Epithelial cell of prostate (primary cell): ENCODE measurements at regions not wholly inside any gene's neighbourhood (a gene's known extent, or its start where the extent isn't known, plus 50 kb on each side); places are given as distances from the start of the nearest gene placed in this dataset.
"Not testable (repeated sequence)": the region's sequence is repeated elsewhere in the genome, so short reads cannot be mapped to it uniquely, and the experiment has no call there.

Source experiments
- DNase-seq: peaks from one replicate; pipeline ENCODE4 v3.0.0-alpha.2; 2011; ENCODE audit warnings: low read depth, low spot score
- H3K27ac ChIP-seq: fragments of 450-650 bp; 2 replicates; pipeline ENCODE4 v1.5.1; 2017; ENCODE audit warnings: mild to moderate bottlenecking

GRCh38 chr6:54541541-54541940, 233.3 kb downstream of the TINAG start:
- no peak overlapping the region for H3K27ac ChIP-seq
- no peak for DNase-seq

GRCh38 chr6:54559136-54559535, 250.9 kb downstream of the TINAG start:
- H3K27ac ChIP-seq = no peak overlapping the region
- no peak for DNase-seq

- not testable (repeated sequence) for H3K27ac ChIP-seq
These were observed 255.9 kb downstream of the TINAG start for GRCh38 chr6:54564188-54564587.

GRCh38 chr6:54574671-54575070, 266.4 kb downstream of the TINAG start:
- H3K27ac ChIP-seq = no peak overlapping the region
- no peak for DNase-seq

More at GRCh38 chr6:54564188-54564587, 255.9 kb downstream of the TINAG start:
- not testable (repeated sequence) for DNase-seq

DNA sequence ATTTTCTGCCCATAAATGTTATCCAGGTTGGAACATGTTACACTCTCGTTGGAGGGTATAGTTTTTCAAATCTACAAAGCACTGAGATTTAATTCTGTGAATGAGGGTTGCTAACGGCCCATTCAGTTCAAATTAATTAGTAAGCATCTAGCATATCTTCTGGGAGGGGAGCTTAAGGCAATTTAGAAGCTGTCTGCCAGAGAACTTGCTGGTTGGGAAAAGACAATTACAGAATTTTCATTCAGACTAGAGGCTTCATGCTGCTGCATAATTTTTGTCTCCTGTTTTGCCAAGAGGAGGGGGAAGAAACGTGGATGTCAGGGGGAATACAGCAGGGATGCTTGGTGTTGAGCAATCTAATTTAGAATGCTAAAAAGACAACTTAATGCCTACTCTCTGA, 268.3 kb upstream of the FAM83B start:
- no peak for DNase-seq
- H3K27ac ChIP-seq = no peak overlapping the region

GRCh38 chr6:54579011-54579410, 267.6 kb upstream of the FAM83B start:
- no peak for DNase-seq
- H3K27ac ChIP-seq = no peak overlapping the region

DNA sequence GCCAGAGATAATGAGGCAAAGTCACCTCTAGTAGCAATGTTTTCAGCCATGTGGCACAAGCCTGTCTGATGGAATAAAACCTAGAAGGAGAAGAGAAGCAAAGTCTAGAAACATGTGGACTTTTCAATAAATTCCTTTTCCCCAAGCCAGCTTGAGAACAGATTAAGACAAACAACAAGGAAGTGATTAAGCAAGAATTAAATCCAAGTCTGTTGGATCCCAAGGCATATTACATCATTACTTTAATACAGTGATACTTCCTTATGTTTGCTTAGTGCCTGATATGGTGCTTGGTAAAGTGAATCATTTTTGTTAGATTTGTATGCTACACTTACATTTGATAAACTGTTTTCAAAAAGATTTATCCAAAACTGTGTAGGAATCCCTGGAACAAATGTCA, 260.3 kb upstream of the FAM83B start:
- H3K27ac ChIP-seq = peak overlapping the region; percentile 5
- DNase-seq = peak; percentile 10

GRCh38 chr6:54587277-54587676, 259.3 kb upstream of the FAM83B start:
- H3K27ac ChIP-seq = no peak overlapping the region

GRCh38 chr6:54588176-54588575, 258.4 kb upstream of the FAM83B start:
- no peak overlapping the region for H3K27ac ChIP-seq
- no peak for DNase-seq

More at GRCh38 chr6:54587277-54587676, 259.3 kb upstream of the FAM83B start:
- DNase-seq = no peak

DNA sequence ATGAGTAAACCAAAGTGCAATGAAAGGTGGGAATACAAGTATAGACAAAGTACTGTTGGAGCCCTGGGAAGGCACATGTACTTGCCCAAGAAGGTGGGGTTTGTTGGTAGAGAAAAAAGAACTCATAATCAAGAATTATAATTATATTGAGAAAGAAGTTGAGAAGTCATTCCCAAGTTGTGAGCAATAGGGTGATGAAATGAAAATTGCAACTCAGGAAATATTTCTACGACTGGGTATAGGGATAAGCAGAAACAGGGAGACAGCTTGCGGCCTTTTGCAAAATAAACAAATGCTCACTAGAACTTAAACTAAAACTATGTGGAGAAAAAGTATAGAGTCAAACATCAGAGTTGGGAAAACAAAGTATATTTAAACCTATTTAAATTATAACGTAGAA, 250.7 kb upstream of the FAM83B start:
- DNase-seq = no peak
- no peak overlapping the region for H3K27ac ChIP-seq

DNA sequence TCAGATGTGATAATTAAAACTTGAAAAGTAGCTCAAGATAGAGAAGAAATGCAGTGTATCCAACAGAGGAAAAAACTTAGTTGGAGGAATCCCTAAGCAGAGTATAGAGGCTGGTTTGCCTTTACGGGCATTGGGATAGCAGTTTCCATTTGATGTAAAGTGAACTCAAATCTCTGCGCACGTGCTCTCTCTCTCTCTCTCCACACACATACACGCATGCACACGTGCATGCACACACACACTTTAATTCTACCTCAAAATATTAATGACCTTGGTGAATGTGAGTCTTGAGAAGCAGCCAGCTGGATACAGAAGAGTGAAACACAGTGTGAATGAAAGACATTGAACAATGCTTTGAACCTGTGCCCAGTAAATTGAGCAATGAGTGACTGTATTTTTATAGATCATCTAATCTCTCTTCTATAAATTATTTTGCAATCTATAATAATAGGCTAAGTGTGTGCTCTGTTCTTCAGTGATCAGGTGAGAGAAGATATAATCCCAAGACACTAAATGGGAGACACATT, 247.7 kb upstream of the FAM83B start:
- H3K27ac ChIP-seq = no peak overlapping the region
- no peak for DNase-seq

DNA sequence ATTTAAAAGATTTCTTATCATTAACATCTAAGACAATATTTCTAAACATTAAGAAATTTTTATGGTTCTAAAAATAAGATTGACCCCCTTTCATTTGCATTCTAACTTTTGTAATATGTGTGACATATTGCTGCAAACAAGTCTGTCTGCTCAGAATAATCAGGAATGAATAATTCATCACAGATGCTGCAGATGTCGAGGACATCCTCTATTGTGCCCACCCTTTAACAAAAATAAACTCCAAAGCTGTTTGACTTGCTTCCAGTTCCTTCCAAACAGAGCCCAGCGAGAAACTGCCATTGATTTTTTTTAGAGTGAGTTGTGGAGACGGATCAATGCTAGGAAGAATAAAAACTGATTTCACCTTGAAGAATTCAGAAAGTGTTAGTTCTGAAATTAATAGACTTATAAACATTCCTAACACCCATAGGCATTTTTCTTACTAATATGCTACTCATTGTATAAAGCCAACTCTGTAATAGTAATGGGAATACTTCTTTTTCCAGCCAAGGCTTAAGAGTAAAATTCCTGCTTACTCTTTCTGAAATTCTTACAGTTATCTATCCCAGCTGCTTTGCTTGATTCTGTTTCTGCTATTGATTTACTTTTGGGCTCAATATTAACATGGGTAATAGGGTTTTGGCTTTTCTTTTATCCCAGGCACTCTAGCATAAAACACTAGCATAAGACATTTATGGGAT, 244.8 kb upstream of the FAM83B start:
- DNase-seq = no peak
- no peak overlapping the region for H3K27ac ChIP-seq

GRCh38 chr6:54602591-54602990, 244.0 kb upstream of the FAM83B start:
- no peak for DNase-seq
- H3K27ac ChIP-seq = no peak overlapping the region

DNA sequence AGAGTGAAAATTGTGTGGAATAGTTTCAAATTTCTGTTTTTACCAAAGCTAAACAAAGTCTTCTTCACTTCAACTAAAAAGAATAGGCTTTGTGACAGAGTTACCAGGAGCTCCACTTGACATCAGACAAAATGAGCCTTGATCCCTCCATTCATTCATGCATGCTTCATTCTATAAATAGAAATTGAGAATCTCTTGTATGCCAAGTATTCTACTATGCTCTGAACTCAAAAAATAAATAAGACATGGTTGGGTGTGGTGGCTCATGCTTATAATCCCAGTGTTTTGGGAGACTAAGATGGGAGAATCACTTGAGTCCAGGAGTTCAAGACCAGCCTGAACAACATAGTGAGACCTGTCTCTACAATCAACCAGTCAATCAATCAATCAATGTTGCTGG, 236.6 kb upstream of the FAM83B start:
- no peak overlapping the region for H3K27ac ChIP-seq
- no peak for DNase-seq

DNA sequence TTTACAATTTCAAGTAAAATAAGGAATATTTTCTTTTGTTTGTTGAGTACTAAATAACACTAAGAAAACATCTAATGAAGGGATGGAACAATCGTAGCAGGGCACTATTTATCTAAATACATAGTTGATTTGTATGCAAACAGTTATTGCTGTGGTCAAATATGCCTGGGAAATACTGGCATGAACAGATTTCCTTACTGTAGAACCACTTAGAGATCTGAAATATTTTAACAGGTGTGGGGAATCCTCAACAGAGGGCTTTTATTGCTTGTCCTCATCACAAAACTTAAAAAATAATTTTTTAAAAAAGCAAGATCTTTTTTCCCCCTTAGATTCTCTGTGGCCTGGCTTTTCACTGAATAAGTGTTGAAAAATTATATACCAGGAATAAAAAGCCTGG, 233.0 kb upstream of the FAM83B start:
- H3K27ac ChIP-seq = no peak overlapping the region
- no peak for DNase-seq

GRCh38 chr6:54614499-54615195, 231.9 kb upstream of the FAM83B start:
- no peak for DNase-seq
- H3K27ac ChIP-seq = no peak overlapping the region

- no peak for DNase-seq
- H3K27ac ChIP-seq = no peak overlapping the region
These were observed 228.8 kb upstream of the FAM83B start for GRCh38 chr6:54617730-54618129.

DNA sequence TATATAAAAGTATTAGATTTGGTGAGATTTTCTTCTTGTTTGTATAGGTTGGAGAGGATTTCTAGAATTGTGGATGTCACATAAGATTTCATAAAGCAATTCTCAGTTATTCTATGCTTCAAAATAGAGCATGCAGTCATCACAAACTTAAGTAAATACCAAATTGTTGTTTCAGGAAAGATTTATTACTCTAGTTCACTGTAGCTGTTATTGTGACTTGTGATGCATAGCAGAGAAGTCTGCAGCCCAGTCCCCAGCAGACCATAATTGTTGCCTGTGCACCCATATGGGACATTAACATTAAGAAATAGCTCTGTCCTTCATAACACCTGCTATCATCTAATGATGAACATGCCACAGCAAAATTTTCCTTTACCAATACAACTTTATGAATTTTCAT, 228.0 kb upstream of the FAM83B start:
- no peak for DNase-seq
- H3K27ac ChIP-seq = no peak overlapping the region

DNA sequence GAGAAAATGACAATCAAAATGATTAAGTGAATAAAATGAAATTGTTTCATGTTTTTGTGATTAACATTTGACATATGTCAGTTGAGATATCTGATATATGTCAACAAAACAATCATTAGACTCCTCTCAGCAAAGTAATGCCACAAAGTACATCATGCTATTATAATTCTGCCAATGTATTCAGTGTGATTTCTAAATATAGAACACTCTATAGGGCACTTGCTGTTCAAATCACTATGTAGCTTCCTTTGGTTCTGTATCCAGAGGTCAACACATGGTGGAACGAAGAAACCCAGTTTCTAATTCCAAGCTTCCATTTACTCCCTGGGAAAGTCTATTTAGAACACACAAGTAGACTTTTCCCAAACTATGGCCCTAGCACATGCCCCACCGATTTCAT, 227.5 kb upstream of the FAM83B start:
- no peak overlapping the region for H3K27ac ChIP-seq
- DNase-seq = no peak

DNA sequence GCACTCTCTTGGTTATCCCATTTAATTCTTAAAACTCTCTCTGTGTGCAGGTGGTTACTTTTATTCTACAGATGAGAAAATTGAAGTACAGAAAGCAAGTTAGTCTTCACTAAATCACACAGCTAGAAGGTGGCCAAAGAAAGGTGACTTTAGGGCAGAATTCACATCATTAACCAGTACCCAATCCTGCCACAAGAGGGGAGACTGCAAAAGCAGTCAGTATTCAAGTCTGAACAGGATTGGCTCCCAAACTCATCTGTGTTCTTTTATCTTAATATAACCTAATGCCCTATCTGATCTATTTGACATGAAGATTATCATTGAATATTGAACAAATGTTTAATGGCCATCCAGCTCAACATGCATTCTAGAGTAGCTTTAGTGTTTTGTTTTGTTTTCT, 225.3 kb upstream of the FAM83B start:
- no peak for DNase-seq
- H3K27ac ChIP-seq = no peak overlapping the region

GRCh38 chr6:54624216-54624615, 222.4 kb upstream of the FAM83B start:
- H3K27ac ChIP-seq = no peak overlapping the region

DNA sequence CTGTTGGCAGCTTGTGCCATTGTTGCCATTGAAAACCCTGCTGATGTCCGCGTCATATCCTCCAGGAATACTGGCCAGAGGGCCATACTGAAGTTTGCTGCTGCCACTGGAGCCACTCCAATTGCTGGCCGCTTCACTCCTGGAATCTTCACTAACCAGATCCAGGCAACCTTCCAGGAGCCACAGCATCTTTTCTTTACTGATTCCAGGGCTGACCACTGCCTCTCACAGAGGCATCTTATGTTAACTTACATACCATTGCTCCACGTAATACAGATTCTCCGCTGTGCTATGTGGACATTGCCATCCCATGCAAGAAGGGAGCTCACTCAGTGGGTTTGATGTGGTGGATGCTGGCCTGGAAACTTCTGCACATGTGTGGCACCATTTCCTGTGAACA, 221.8 kb upstream of the FAM83B start:
- DNase-seq = no peak

More at GRCh38 chr6:54624216-54624615, 222.4 kb upstream of the FAM83B start:
- no peak for DNase-seq

More for the DNA sequence above, 221.8 kb upstream of the FAM83B start:
- no peak overlapping the region for H3K27ac ChIP-seq
